Kidney epithelial cell (primary cell): ENCODE measurements at regions not wholly inside any gene's neighbourhood (a gene's known extent, or its start where the extent isn't known, plus 50 kb on each side); places are given as distances from the start of the nearest gene placed in this dataset.

Experiments
- DNase-seq: peaks from one replicate; pipeline ENCODE4 v3.0.0-alpha.2; 2010; ENCODE audit warnings: low read depth
- H3K27me3 ChIP-seq: 2 replicates; pipeline ENCODE4 v1.6.0; 2011; ENCODE audit warnings: low read length; ENCODE audit not compliant: control insufficient read depth, insufficient read depth
- H3K36me3 ChIP-seq: 2 replicates; pipeline ENCODE4 v1.5.1; 2011; ENCODE audit warnings: low read length; ENCODE audit not compliant: control insufficient read depth, insufficient read depth
- H3K4me3 ChIP-seq: 2 replicates; pipeline ENCODE4 v1.5.1; 2011; ENCODE audit warnings: low read depth, mild to moderate bottlenecking, control low read depth, low read length
- CTCF ChIP-seq: IDR thresholded peaks from 2 replicates; pipeline ENCODE4 v1.5.1; 2011; ENCODE audit warnings: mild to moderate bottlenecking, moderate library complexity, low read length, control low read depth, inconsistent platforms; ENCODE audit not compliant: insufficient read depth, poor library complexity, severe bottlenecking

DNA sequence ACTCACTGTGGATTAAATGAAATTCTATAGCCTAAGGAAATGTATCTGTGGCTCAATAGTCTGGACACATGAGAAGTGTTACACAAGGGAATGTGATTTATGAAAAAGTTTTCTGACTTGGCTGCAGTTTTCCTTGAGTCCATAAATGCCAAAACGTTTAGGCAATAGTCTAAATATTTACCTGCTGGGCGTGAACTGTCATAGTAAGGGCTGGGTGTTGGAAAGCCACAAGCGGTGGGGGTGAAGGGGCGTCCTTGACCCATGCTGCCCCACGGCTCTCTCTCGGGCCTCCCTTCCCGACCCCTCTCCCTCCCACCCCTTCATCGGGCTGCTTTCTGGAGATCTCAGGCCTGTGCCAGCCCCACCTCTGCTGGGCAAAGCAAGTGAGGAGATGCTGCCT is 223.7 kb downstream of the BUB3 start:
- H3K4me3 ChIP-seq, result no peak overlapping the region
- no peak for DNase-seq

GRCh38 chr10:123378302-123378701 is 224.1 kb downstream of the BUB3 start:
- H3K4me3 ChIP-seq, result no peak overlapping the region
- DNase-seq, result no peak
- no peaks in the 10 kb centered on the region for H3K36me3 ChIP-seq
- peaks cover 2% of the 10 kb centered on the region for H3K27me3 ChIP-seq
- no peak for TF ChIP-seq CTCF

More for the DNA sequence above, 223.7 kb downstream of the BUB3 start:
- peaks cover 2% of the 10 kb centered on the region for H3K27me3 ChIP-seq
- no peak for TF ChIP-seq CTCF
- no peaks in the 10 kb centered on the region for H3K36me3 ChIP-seq

GRCh38 chr10:123379156-123379555 is 225.0 kb downstream of the BUB3 start:
- peaks cover 2% of the 10 kb centered on the region for H3K27me3 ChIP-seq
- TF ChIP-seq CTCF, result no peak
- H3K36me3 ChIP-seq, result no peaks in the 10 kb centered on the region
- DNase-seq, result no peak
- no peak overlapping the region for H3K4me3 ChIP-seq

- DNase-seq, result no peak
- Histone ChIP-seq H3K4me3 (no peak overlapping the region), H3K36me3 (no peaks in the 10 kb centered on the region), H3K27me3 (peaks cover 2% of the 10 kb centered on the region)
- TF ChIP-seq CTCF, result peak; percentile 23
Observed at GRCh38 chr10:123380491-123381085, 226.4 kb downstream of the BUB3 start.

GRCh38 chr10:123381224-123381623 is 227.0 kb downstream of the BUB3 start:
- no peak overlapping the region for H3K4me3 ChIP-seq
- H3K36me3 ChIP-seq, result no peaks in the 10 kb centered on the region
- DNase-seq, result no peak
- TF ChIP-seq CTCF, result no peak
- H3K27me3 ChIP-seq, result peaks cover 2% of the 10 kb centered on the region

GRCh38 chr10:123382491-123382890 is 228.3 kb downstream of the BUB3 start:
- H3K36me3 ChIP-seq, result no peaks in the 10 kb centered on the region
- no peak for TF ChIP-seq CTCF

More at GRCh38 chr10:123382491-123382890, 228.3 kb downstream of the BUB3 start:
- peaks cover 2% of the 10 kb centered on the region for H3K27me3 ChIP-seq
- no peak overlapping the region for H3K4me3 ChIP-seq
- no peak for DNase-seq
